RPMI8226 (cell line): ENCODE measurements at regions not wholly inside any gene's neighbourhood (a gene's known extent, or its start where the extent isn't known, plus 50 kb on each side); places are given as distances from the start of the nearest gene placed in this dataset.
"Not testable (repeated sequence)": the region's sequence is repeated elsewhere in the genome, so short reads cannot be mapped to it uniquely, and the experiment has no call there.

Source experiments
- DNase-seq: peaks from one replicate; pipeline ENCODE4 v3.0.0-alpha.2; 2015

- DNase-seq: no peak
Measured at GRCh38 chr15:59894835-59895234, 109.3 kb upstream of the FOXB1 start.

- DNase-seq: no peak
Measured at GRCh38 chr15:59892985-59893384, 111.1 kb upstream of the FOXB1 start.

DNA sequence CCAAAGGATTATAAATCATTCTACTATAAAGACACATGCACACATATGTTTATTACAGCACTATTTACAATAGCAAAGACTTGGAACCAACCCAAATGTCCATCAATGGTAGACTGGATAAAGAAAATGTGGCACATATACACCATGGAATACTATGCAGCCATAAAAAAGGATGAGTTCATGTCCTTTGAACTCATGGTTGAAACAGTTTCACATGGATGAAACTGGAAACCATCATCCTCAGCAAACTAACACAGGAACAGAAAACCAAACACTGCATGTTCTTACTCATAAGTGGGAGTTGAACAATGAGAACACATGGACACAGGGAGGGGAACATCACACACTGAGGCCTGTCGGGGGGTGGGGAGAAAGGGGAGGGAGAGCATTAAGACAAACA lies 116.2 kb upstream of the FOXB1 start:
- DNase-seq: not testable (repeated sequence)

GRCh38 chr15:59887211-59887610 lies 116.9 kb upstream of the FOXB1 start:
- DNase-seq: no peak

- DNase-seq: no peak
Measured at GRCh38 chr15:59886441-59886840, 117.7 kb upstream of the FOXB1 start.

DNA sequence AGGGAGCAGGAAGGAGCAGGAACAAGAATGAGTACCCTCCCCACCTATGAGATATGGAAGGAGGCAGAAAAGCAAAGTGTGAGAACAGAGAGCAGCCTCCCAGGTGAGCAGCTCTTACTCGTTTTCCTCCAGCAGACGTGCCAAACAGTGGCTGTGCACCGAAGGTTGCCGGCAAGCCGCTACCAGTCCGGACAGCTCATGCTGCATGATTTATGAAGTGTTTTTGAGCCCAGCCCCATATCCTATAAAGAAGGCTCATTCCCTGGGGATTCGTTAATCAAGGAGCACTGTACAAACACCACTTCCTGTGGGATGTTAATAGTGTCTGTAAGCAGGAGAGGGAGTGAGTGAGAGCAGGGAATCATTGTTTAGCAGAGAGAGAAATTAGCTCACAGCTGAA lies 118.3 kb upstream of the FOXB1 start:
- DNase-seq: no peak

- no peak for DNase-seq
Measured at GRCh38 chr15:59879506-59880265, 124.4 kb upstream of the FOXB1 start.

- DNase-seq: no peak
Measured at GRCh38 chr15:59876140-59876539, 128.0 kb upstream of the FOXB1 start.

GRCh38 chr15:59873644-59874272 lies 130.4 kb upstream of the FOXB1 start:
- DNase-seq: no peak

DNA sequence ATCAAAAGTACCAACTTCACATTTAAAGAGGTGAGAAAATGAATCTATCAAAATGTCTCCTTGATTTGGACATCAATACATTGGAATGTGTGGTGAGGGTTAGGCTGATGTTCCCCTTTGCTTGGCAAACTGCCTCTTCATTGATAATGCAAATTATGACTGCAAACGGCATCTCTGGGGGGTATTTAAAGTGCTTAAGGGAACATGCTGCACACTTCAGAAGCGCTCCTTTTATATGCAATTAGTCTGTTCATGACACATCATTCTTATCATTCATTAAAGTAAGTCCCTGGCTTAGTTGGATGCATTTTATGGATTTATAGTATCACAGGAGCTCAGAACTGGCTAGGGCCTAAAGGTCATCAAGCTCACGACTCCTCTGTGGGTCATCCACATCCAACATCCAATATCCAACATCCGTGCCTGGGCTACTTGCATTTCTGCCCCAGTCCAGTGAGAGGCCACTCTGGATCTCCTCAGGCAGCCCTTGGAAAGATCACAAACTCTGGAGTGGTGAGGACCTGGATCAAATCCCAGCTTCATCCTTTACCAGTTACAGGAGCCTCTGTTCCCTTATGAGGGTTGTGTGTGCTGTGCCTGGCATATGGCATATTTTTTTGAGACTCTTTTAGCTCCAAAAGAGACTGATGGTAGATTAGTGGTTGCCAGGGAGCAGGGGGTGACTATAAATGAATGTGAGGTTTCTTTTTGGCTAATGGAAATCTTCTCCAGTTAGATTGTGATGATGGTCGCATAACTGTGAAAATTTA lies 136.8 kb upstream of the FOXB1 start:
- DNase-seq: no peak

DNA sequence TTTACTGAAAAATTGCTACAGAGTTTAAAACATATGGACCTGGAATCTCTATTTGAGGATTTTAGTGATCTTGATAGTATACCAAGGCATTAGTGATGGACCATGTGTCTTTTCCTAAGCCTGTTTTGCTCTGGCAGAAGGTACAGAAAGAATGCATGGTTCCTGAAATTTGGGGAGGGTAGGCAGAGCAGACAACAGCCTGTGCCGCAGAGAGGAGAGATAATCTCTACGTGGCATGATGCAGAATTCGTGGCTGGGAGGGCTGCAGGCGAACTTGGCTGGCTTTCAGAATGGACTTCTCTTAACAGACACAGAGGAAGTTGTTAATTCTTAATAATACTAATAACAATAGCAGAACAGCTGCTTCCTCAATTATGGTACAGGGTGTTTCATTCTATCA lies 137.5 kb upstream of the FOXB1 start:
- no peak for DNase-seq

DNA sequence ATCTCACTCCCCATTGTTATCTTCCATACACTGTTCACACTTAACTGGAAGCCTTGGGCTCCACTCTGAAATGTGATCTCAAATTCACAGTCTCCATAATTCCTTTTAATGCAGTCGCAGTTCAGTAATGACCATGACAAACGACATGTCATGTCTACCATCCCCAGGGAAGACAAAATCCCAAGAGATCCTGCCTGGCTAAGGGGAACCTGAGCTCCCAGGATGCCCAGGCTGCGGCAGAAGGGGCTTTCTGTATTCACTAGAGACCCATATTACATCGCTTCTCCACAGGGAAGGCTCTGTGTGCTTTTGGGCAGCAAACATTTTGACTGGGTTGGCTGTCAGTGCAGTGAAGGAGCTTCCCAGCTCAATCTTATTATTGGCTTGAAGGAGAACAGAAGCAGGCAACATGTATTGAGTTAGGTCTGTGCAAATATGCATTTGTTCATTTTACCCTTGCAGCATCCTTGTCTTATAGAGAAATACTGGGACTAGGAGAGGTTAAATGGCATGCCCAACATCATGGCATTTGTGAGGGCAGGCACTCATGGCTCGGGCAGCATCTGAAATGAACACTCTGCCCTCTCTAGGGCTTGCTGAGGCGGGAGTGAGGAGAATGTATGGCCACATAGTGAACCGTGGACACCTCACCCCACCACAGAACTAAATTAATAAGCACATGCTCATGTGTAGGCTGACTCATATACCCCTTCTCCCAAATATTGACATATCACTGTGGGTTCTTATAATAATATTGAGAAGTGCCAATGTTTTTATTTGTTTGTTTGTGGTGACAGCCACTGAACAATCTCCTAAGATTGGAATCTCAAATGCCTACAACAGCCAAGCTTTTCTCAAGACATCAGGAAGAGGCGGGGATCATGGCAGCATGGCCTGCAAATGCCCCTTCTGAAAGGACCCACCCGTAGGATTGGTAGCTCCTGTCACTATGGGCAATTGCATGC lies 141.6 kb upstream of the FOXB1 start:
- no peak for DNase-seq

- DNase-seq: no peak
Measured at GRCh38 chr15:59847968-59848367, 156.1 kb upstream of the FOXB1 start.

DNA sequence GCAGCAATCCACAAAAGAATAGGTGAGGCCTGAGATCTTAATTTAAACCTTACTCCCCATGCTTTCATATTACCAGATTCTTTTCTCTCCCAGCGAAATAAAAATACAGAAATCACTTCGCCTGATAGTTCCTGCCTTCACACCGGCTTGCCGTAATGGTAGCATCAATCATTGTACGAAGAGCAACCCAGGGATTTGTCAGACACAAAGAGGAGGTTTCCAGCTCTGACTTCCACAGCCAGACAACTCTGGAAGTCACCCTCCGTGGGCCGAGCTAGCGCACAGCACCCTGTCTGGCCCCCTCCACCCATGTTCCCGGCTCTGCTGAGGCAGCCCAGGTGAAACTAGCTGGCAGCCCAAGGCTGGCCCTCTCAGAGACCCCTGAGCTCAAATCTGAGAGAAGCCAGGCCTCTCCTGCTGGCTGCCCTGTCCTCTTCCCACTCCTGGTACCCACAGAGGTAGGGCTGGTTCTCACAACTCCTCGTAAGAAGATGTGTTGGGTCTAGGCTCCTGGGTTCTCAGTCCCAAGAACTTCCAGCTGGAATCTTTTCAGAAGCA lies 156.9 kb upstream of the BNIP2 start:
- no peak for DNase-seq

GRCh38 chr15:59843609-59844008 lies 154.5 kb upstream of the BNIP2 start:
- DNase-seq: no peak

DNA sequence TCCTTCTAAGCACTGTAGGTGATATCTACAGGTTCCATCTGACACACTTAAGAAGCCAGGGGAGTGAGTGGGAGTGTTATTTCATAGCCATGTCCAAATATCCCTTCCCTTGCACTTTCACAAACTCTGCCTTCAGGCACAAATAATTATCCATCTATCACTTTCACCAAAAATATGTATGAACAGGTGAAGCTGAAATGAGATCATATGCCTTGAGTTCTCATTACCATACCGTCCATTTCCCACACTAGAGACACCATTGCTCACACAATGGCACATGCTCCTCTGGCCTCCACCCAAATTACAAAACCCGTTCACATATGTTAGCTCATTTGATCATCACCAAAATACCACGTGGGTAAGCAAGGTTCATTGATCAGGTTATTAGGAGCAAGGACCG lies 151.9 kb upstream of the BNIP2 start:
- no peak for DNase-seq

DNA sequence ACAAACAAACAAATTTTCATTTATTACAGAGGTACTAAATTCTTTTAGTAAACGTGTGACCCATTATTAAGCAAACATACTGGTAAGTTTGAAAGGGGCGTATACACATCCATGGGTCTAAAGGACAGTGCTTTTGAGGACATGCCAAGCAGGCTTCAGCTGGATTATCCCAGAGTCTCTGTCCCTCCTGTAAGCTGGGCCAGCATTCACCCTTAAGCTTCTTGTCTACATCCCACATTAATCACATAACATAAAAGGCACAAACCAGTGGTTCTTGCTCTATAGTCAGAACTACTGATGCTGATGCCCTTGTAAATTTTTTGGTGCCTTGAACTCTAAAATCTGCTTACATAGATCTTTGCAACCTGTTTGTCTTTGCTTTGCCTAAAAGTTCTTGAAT lies 150.8 kb upstream of the BNIP2 start:
- DNase-seq: no peak

DNA sequence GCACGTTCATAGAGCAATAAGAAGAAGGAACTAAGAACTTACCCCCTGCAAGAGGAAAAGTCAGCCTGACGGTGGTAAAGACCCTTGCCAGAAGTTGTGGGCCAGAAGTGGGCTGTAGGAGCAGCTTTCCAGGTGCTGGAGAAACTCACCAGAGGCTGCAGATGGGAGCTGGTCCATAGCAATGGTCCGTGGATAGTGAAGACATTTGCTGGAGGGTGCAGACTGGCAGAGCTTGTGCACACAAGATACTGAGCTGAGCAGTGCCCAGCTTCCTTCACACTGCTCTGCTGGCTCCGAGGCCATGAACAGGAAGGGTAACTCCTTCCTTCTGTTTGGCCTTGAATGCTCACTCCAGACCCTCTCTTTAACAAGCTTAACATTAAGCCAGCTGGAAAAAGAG lies 149.8 kb upstream of the BNIP2 start:
- no peak for DNase-seq

DNA sequence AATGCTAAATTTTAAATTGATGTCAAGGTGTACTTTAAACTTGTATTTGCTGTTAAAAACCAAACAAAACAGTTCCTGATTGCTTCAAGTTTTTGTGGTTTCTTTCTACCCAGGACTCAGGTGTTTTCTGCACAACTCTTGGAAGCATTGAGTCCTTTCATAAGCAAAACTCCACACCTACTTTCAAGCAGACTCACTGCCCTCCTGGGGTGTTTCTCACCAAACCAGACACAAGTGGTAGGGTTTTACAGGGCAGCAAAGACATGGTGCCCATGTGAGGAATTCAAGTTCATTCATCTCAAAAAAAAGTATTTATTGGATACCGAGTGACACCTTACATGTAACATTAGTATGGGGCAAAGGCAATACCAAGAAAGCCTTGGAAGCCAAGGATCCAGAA lies 146.7 kb upstream of the BNIP2 start:
- no peak for DNase-seq

- no peak for DNase-seq
Measured at GRCh38 chr15:59834528-59834927, 145.4 kb upstream of the BNIP2 start.

DNA sequence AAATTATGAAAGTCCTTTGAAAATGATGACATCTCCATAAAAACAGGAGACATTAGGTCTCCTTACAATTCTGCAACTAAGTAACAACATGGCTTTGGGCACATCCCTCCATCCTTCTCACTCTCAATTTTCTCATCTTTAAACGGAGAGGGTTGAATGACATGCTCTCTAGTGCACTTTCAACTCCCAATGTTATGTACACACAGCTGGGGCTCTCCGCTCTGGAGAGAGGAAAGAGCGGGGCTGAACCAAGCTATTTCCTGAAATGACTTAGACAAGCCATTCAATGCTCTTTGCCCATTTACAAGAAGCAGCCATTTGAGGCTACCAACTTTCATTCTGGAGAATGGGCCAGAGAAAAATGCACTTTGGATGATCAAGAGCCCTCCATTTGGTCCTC lies 144.2 kb upstream of the BNIP2 start:
- no peak for DNase-seq

DNA sequence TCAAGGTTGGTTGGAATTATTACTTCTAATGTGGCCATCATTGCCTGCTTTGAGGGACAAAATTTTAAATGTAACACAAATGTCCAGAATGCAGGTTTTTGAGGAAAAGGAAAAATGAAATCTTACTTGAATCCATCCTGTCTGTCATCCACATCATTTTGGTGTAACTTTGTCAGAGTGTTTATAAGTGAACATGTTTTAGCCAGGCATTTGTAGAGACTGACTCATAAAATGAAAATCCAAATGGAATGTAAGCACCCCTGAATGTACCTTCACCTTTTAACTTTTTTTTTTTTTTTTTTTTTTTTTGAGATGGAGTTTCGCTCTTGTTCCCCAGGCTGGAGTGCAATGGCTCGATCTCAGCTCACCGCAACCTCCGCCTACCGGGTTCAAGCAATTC lies 141.8 kb upstream of the BNIP2 start:
- no peak for DNase-seq

DNA sequence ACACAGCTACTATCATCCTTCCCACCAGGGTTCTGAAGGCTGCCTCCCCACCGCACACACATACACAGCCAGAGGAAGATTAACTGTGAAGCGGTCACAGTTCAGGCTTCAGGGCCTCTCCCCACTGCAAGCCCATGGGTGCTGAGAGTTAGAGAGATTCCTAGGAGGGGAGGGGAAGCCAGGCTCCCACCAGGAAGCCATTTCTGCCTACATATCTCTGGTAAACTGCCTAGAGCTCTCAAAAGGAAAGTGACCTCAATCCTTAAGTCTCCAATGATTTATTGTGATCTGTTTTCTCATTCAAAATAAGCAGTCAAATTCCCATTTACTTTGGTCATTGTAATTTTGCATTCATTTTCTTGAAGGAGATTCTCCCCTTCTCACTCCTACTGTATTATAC lies 141.0 kb upstream of the BNIP2 start:
- no peak for DNase-seq
